ENCODE measurements at regions not wholly inside any gene's neighbourhood (a gene's known extent, or its start where the extent isn't known, plus 50 kb on each side); places are given as distances from the start of the nearest gene placed in this dataset.

- H3F3A ChIP-seq (ENCODE audit: insufficient read depth, low read length): no peaks in the 10 kb centered on the region
- no peak overlapping the region for H2AFZ ChIP-seq (ENCODE audit: low read length)
- H3K27me3 ChIP-seq (ENCODE audit: insufficient read depth, low read length): no peaks in the 10 kb centered on the region
- H3K27ac ChIP-seq (ENCODE audit: low read depth, low read length, poor library complexity, severe bottlenecking): no peak overlapping the region
- TF ChIP-seq EZH2 (IDR thresholded peaks at IDR 0.05; ENCODE audit: borderline replicate concordance, low read length): no peak
- TF ChIP-seq, protein P1, sequence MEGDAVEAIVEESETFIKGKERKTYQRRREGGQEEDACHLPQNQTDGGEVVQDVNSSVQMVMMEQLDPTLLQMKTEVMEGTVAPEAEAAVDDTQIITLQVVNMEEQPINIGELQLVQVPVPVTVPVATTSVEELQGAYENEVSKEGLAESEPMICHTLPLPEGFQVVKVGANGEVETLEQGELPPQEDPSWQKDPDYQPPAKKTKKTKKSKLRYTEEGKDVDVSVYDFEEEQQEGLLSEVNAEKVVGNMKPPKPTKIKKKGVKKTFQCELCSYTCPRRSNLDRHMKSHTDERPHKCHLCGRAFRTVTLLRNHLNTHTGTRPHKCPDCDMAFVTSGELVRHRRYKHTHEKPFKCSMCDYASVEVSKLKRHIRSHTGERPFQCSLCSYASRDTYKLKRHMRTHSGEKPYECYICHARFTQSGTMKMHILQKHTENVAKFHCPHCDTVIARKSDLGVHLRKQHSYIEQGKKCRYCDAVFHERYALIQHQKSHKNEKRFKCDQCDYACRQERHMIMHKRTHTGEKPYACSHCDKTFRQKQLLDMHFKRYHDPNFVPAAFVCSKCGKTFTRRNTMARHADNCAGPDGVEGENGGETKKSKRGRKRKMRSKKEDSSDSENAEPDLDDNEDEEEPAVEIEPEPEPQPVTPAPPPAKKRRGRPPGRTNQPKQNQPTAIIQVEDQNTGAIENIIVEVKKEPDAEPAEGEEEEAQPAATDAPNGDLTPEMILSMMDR (IDR thresholded peaks at IDR 0.05; ENCODE audit: low read length): no peak
- H3K79me2 ChIP-seq (ENCODE audit: insufficient read depth, low read length): no peaks in the 10 kb centered on the region
- H3K4me2 ChIP-seq (ENCODE audit: low read length): no peak overlapping the region
- H3K4me1 ChIP-seq (ENCODE audit: insufficient read depth, low read length, severe bottlenecking): peaks cover 8% of the 10 kb centered on the region
- no peak overlapping the region for H3K9ac ChIP-seq (ENCODE audit: low read length)
- H3K4me3 ChIP-seq (ENCODE audit: low read depth, low read length, poor library complexity, severe bottlenecking): no peak overlapping the region
- H3K9me2 ChIP-seq (ENCODE audit: low read depth, low read length): no peaks in the 10 kb centered on the region
- peaks cover 22% of the 10 kb centered on the region for H3K9me3 ChIP-seq (ENCODE audit: low read length)
- H3K36me3 ChIP-seq (ENCODE audit: insufficient read depth, low read length): no peaks in the 10 kb centered on the region
- no peaks in the 10 kb centered on the region for H4K20me1 ChIP-seq (ENCODE audit: insufficient read depth, low read length)
These were observed 86.1 kb upstream of the EZR start for GRCh38 chr6:158905277-158905676.

GRCh38 chr6:158903801-158904200 lies 84.6 kb upstream of the EZR start:
- no peaks in the 10 kb centered on the region for H3K36me3 ChIP-seq (ENCODE audit: insufficient read depth, low read length)
- no peak for TF ChIP-seq EZH2 (IDR thresholded peaks at IDR 0.05; ENCODE audit: borderline replicate concordance, low read length)
- TF ChIP-seq, protein P1 (IDR thresholded peaks at IDR 0.05; ENCODE audit: low read length): no peak
- H4K20me1 ChIP-seq (ENCODE audit: insufficient read depth, low read length): no peaks in the 10 kb centered on the region
- no peak overlapping the region for H3K4me2 ChIP-seq (ENCODE audit: low read length)
- H3K27me3 ChIP-seq (ENCODE audit: insufficient read depth, low read length): no peaks in the 10 kb centered on the region
- no peaks in the 10 kb centered on the region for H3F3A ChIP-seq (ENCODE audit: insufficient read depth, low read length)
- peaks cover 22% of the 10 kb centered on the region for H3K9me3 ChIP-seq (ENCODE audit: low read length)
- no peaks in the 10 kb centered on the region for H3K9me2 ChIP-seq (ENCODE audit: low read depth, low read length)
- no peak overlapping the region for H2AFZ ChIP-seq (ENCODE audit: low read length)
- no peak overlapping the region for H3K4me3 ChIP-seq (ENCODE audit: low read depth, low read length, poor library complexity, severe bottlenecking)
- no peak overlapping the region for H3K27ac ChIP-seq (ENCODE audit: low read depth, low read length, poor library complexity, severe bottlenecking)
- H3K79me2 ChIP-seq (ENCODE audit: insufficient read depth, low read length): no peaks in the 10 kb centered on the region
- H3K9ac ChIP-seq (ENCODE audit: low read length): no peak overlapping the region
- no peaks in the 10 kb centered on the region for H3K4me1 ChIP-seq (ENCODE audit: insufficient read depth, low read length, severe bottlenecking)

DNA sequence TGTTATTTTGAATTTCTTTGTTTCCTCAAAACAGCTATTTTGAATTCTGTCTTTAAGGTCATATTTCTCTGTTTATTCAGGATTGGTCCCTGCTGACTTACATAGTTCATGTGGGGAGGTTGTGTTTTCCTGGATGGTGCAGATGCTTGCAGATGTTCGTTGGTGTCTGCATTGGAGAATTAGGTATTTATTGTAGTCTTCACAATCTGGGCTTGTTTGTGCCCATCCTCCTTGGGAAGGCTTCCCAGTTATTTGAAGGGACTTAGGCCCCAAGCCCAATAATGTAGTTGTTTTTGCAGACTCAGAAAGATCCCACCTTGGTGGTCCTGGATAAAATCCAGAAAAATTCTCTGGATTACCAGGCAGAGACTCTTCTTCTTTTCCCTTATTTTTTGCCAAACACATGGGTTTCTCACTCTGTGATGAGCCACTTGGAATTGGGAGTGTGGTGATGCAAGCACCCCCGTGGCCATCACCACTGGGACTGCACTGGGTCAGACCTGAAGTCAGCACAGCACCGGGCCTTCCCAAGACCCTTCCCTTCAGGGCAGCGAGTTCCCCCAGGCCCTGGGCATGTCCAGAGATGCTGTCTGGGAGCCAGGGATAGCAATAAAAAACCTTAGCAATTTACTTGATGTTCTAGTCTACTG lies 81.6 kb upstream of the EZR start:
- Histone ChIP-seq H3K4me3 (ENCODE audit: low read depth, low read length, poor library complexity, severe bottlenecking) (no peak overlapping the region), H2AFZ (ENCODE audit: low read length) (no peak overlapping the region), H4K20me1 (ENCODE audit: insufficient read depth, low read length) (no peaks in the 10 kb centered on the region), H3K4me2 (ENCODE audit: low read length) (no peak overlapping the region), H3K4me1 (ENCODE audit: insufficient read depth, low read length, severe bottlenecking) (peaks cover 1% of the 10 kb centered on the region), H3K27ac (ENCODE audit: low read depth, low read length, poor library complexity, severe bottlenecking) (no peak overlapping the region), H3K27me3 (ENCODE audit: insufficient read depth, low read length) (no peaks in the 10 kb centered on the region), H3K9ac (ENCODE audit: low read length) (no peak overlapping the region), H3K9me3 (ENCODE audit: low read length) (peaks cover 19% of the 10 kb centered on the region), H3K9me2 (ENCODE audit: low read depth, low read length) (no peaks in the 10 kb centered on the region), H3F3A (ENCODE audit: insufficient read depth, low read length) (no peaks in the 10 kb centered on the region), H3K36me3 (ENCODE audit: insufficient read depth, low read length) (no peaks in the 10 kb centered on the region), H3K79me2 (ENCODE audit: insufficient read depth, low read length) (no peaks in the 10 kb centered on the region)
- TF ChIP-seq EZH2 (IDR thresholded peaks at IDR 0.05; ENCODE audit: borderline replicate concordance, low read length): no peak
- TF ChIP-seq, protein P1 (IDR thresholded peaks at IDR 0.05; ENCODE audit: low read length): no peak
